ENCODE measurements at regions not wholly inside any gene's neighbourhood (a gene's known extent, or its start where the extent isn't known, plus 50 kb on each side); places are given as distances from the start of the nearest gene placed in this dataset.

GRCh38 chr6:166045173-166045859 lies 122.3 kb downstream of the TBXT start:
- no TSS peak for BruUV-seq (replicated peaks)
- Histone ChIP-seq H4K20me1 (ENCODE audit: insufficient read depth, low read length) (no peaks in the 10 kb centered on the region), H3K79me2 (ENCODE audit: insufficient read depth, low read length) (no peaks in the 10 kb centered on the region), H3K27me3 (ENCODE audit: control insufficient read depth in 1 of 2, insufficient read depth in 2 of 2, low read length in 2 of 2) (no peaks in the 10 kb centered on the region), H3K9me3 (ENCODE audit: low read length) (no peaks in the 10 kb centered on the region), H3K9ac (ENCODE audit: insufficient read depth, low read depth, low read length) (no peak overlapping the region), H3K4me1 (ENCODE audit: insufficient read depth, low read length) (no peaks in the 10 kb centered on the region), H3K4me2 (ENCODE audit: low read depth, low read length) (no peak overlapping the region), H3K4me3 (replicated peaks in 1 of 3; ENCODE audit: insufficient read depth in 1 of 3, low read depth in 2 of 3, low read length in 3 of 3) (no peak overlapping the region), H2AFZ (ENCODE audit: low read length) (no peak overlapping the region), H3K27ac (ENCODE audit: extremely low read length, insufficient read depth, low read length) (no peak overlapping the region), H3K36me3 (replicated peaks in 1 of 2; ENCODE audit: control insufficient read depth in 1 of 2, insufficient read depth in 2 of 2, low read length in 2 of 2) (no peaks in the 10 kb centered on the region)
- in situ Hi-C loops (cut with HindIII; ENCODE audit: extremely low pct_ligation_motif_present, low pct_unique_long_range_greater_than_20kb) (no loop called here), intact Hi-C loops (cut with micrococcal nuclease; ENCODE audit: unreplicated experiment) (no loop called here)
- POLR2A ChIA-PET = no interaction called here
- FAIRE-seq (no peak), DNase-seq (ENCODE audit: low spot score) (no peak), ATAC-seq (no peak)
- 1% methylated on average over 3 of the region's 3 CpGs for WGBS (ENCODE audit: low lambda C conversion rate)
- peak; percentile 42; the same call in 1 of the 2 replicates for TF ChIP-seq CEBPB (IDR thresholded peaks at IDR 0.05; ENCODE audit: borderline replicate concordance, low read depth, low read length)
- TF ChIP-seq ATF7 (IDR thresholded peaks at IDR 0.05) = peak; percentile 60
- no peak for TF ChIP-seq ATF7 (CRISPR knock-in tag; IDR thresholded peaks at IDR 0.05)
- TF ChIP-seq JDP2 (CRISPR knock-in tag; IDR thresholded peaks at IDR 0.05; ENCODE audit: borderline replicate concordance) = no peak
- TF ChIP-seq RXRA (CRISPR knock-in tag; IDR thresholded peaks at IDR 0.05) = no peak
- TF ChIP-seq ZBTB33 (CRISPR knock-in tag; IDR thresholded peaks at IDR 0.05) = no peak
- no peak for TF ChIP-seq PAF1 (CRISPR knock-in tag; IDR thresholded peaks at IDR 0.05)
- TF ChIP-seq POLR2AphosphoS5 (IDR thresholded peaks at IDR 0.05; ENCODE audit: low read depth, low read length) = no peak
- TF ChIP-seq RFXAP (CRISPR knock-in tag; IDR thresholded peaks at IDR 0.05; ENCODE audit: borderline replicate concordance) = no peak
- TF ChIP-seq MAFF (IDR thresholded peaks at IDR 0.05; ENCODE audit: low read depth, low read length) = peak; percentile 97
- TF ChIP-seq ZFP41 (CRISPR knock-in tag; IDR thresholded peaks at IDR 0.05; ENCODE audit: borderline replicate concordance) = no peak
- no peak for TF ChIP-seq U2AF2 (IDR thresholded peaks at IDR 0.05; ENCODE audit: low read depth, low read length)
- no peak for TF ChIP-seq CHD2 (IDR thresholded peaks at IDR 0.05; ENCODE audit: low read depth, low read length)
- TF ChIP-seq MAFK (conservative IDR thresholded peaks at IDR 0.05 in 1 of 2, IDR thresholded peaks at IDR 0.05 in 1 of 2; ENCODE audit: low read length in 2 of 2) = peak; percentile 95 to 98
- CTCF ChIA-PET (ENCODE audit: low intra/inter-chr PET ratio, low total read pairs) = no interaction called here
